ENCODE measurements at regions not wholly inside any gene's neighbourhood (a gene's known extent, or its start where the extent isn't known, plus 50 kb on each side); places are given as distances from the start of the nearest gene placed in this dataset.
"Not testable (repeated sequence)": the region's sequence is repeated elsewhere in the genome, so short reads cannot be mapped to it uniquely, and the experiment has no call there.

GRCh38 chr20:43383026-43383795 is 74.5 kb upstream of the SRSF6 start:
- no peak overlapping the region for H3K4me3 ChIP-seq
- H3K4me1 ChIP-seq, result no peaks in the 10 kb centered on the region
- no peak overlapping the region for H3K27ac ChIP-seq
- H3K36me3 ChIP-seq, result no peaks in the 10 kb centered on the region
- no peaks in the 10 kb centered on the region for H3K9me3 ChIP-seq
- intact Hi-C loops (cut with DNase I; ENCODE audit: low total_unique reads), result no loop called here
- 50% methylated on average over 3 to 8 of the region's 8 CpGs for WGBS, 2 donors (ENCODE audit: low coverage in 1 of 2)
- in situ Hi-C loops (cut with MboI; ENCODE audit: low pct_ligation_motif_present in 1 of 4, low pct_unique_long_range_greater_than_20kb in 1 of 4, low sequenced_read_pairs in 3 of 4), result no loop called here
- DNase-seq, result no peak
- no peaks in the 10 kb centered on the region for H3K27me3 ChIP-seq
- TF ChIP-seq EP300 (IDR thresholded peaks at IDR 0.05; ENCODE audit: low read depth) (no peak), POLR2AphosphoS5 (IDR thresholded peaks at IDR 0.05) (no peak), POLR2A (IDR thresholded peaks at IDR 0.05) (no peak)
- TF ChIP-seq, protein P1, sequence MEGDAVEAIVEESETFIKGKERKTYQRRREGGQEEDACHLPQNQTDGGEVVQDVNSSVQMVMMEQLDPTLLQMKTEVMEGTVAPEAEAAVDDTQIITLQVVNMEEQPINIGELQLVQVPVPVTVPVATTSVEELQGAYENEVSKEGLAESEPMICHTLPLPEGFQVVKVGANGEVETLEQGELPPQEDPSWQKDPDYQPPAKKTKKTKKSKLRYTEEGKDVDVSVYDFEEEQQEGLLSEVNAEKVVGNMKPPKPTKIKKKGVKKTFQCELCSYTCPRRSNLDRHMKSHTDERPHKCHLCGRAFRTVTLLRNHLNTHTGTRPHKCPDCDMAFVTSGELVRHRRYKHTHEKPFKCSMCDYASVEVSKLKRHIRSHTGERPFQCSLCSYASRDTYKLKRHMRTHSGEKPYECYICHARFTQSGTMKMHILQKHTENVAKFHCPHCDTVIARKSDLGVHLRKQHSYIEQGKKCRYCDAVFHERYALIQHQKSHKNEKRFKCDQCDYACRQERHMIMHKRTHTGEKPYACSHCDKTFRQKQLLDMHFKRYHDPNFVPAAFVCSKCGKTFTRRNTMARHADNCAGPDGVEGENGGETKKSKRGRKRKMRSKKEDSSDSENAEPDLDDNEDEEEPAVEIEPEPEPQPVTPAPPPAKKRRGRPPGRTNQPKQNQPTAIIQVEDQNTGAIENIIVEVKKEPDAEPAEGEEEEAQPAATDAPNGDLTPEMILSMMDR (IDR thresholded peaks at IDR 0.05), result no peak

- H3K4me1 ChIP-seq; H3K9me3 ChIP-seq; in situ Hi-C loops (cut with MboI; ENCODE audit: low pct_ligation_motif_present in 1 of 4, low pct_unique_long_range_greater_than_20kb in 1 of 4, low sequenced_read_pairs in 3 of 4); DNase-seq; H3K27ac ChIP-seq; H3K36me3 ChIP-seq; H3K4me3 ChIP-seq; intact Hi-C loops (cut with DNase I; ENCODE audit: low total_unique reads); H3K27me3 ChIP-seq: not testable (repeated sequence)
- WGBS, 2 donors (ENCODE audit: low coverage in 1 of 2), result 66 to 87% methylated on average over 6 of the region's 6 CpGs
Measured at GRCh38 chr20:43382135-43382534, 75.6 kb upstream of the SRSF6 start.

GRCh38 chr20:43381533-43381932 is 76.2 kb upstream of the SRSF6 start:
- H3K27ac ChIP-seq; intact Hi-C loops (cut with DNase I; ENCODE audit: low total_unique reads); H3K4me3 ChIP-seq; H3K36me3 ChIP-seq; H3K4me1 ChIP-seq; DNase-seq; in situ Hi-C loops (cut with MboI; ENCODE audit: low pct_ligation_motif_present in 1 of 4, low pct_unique_long_range_greater_than_20kb in 1 of 4, low sequenced_read_pairs in 3 of 4); H3K27me3 ChIP-seq; H3K9me3 ChIP-seq: not testable (repeated sequence)
- WGBS, 2 donors (ENCODE audit: low coverage in 1 of 2), result 64 to 74% methylated on average over 6 to 9 of the region's 9 CpGs

GRCh38 chr20:43379239-43379917 is 78.3 kb upstream of the SRSF6 start:
- no peaks in the 10 kb centered on the region for H3K4me1 ChIP-seq
- TF ChIP-seq POLR2AphosphoS5 (IDR thresholded peaks at IDR 0.05) (no peak), POLR2A (IDR thresholded peaks at IDR 0.05) (no peak), EP300 (IDR thresholded peaks at IDR 0.05; ENCODE audit: low read depth) (no peak)
- TF ChIP-seq, protein P1 (IDR thresholded peaks at IDR 0.05), result no peak
- in situ Hi-C loops (cut with MboI; ENCODE audit: low pct_ligation_motif_present in 1 of 4, low pct_unique_long_range_greater_than_20kb in 1 of 4, low sequenced_read_pairs in 3 of 4) (no loop called here), intact Hi-C loops (cut with DNase I; ENCODE audit: low total_unique reads) (no loop called here)
- no peaks in the 10 kb centered on the region for H3K36me3 ChIP-seq
- DNase-seq, result no peak
- peaks cover 4% of the 10 kb centered on the region for H3K27me3 ChIP-seq
- H3K4me3 ChIP-seq, result no peak overlapping the region
- 65 to 74% methylated on average over 2 to 4 of the region's 4 CpGs for WGBS, 2 donors (ENCODE audit: low coverage in 1 of 2)
- no peaks in the 10 kb centered on the region for H3K9me3 ChIP-seq
- no peak overlapping the region for H3K27ac ChIP-seq

DNA sequence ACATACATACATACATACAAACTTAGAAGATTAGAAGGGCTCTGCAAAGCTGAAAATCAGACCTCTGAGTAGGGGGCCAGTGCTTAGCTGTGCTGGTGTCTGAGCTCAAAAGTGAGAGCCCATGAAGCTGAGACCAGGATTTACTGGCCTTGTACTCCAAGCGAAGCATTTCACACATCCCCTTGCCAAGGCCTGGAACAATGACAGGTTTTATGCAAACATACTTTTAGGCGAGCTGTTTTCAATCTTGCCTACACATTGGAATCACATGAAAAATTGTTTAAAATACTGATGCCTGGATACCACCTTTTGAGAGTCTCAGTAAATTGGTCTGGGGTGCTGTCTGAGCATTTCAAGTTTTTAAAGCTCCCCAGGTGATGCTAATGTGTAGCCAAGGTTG is 80.9 kb upstream of the SRSF6 start:
- in situ Hi-C loops (cut with MboI; ENCODE audit: low pct_ligation_motif_present in 1 of 4, low pct_unique_long_range_greater_than_20kb in 1 of 4, low sequenced_read_pairs in 3 of 4), result no loop called here
- no peaks in the 10 kb centered on the region for H3K36me3 ChIP-seq
- H3K4me3 ChIP-seq, result no peak overlapping the region
- H3K27ac ChIP-seq, result no peak overlapping the region
- peaks cover 4% of the 10 kb centered on the region for H3K27me3 ChIP-seq
- TF ChIP-seq, protein P1 (IDR thresholded peaks at IDR 0.05), result no peak
- TF ChIP-seq EP300 (IDR thresholded peaks at IDR 0.05; ENCODE audit: low read depth) (no peak), POLR2A (IDR thresholded peaks at IDR 0.05) (no peak), POLR2AphosphoS5 (IDR thresholded peaks at IDR 0.05) (no peak)
- 62 to 83% methylated on average over 2 of the region's 2 CpGs for WGBS, 2 donors (ENCODE audit: low coverage in 1 of 2)
- no peaks in the 10 kb centered on the region for H3K9me3 ChIP-seq
- no peak for DNase-seq
- H3K4me1 ChIP-seq, result no peaks in the 10 kb centered on the region
- intact Hi-C loops (cut with DNase I; ENCODE audit: low total_unique reads), result no loop called here
